Astrocyte of the cerebellum (primary cell): ENCODE measurements at regions not wholly inside any gene's neighbourhood (a gene's known extent, or its start where the extent isn't known, plus 50 kb on each side); places are given as distances from the start of the nearest gene placed in this dataset.

ENCODE experiments used
- DNase-seq: peaks from one replicate; pipeline ENCODE4 v3.0.0-alpha.2; 2011; ENCODE audit warnings: low read depth
- H3K4me3 ChIP-seq: 2 replicates; pipeline ENCODE4 v1.5.1; 2011; ENCODE audit warnings: mild to moderate bottlenecking, low read depth, low read length, moderate library complexity
- CTCF ChIP-seq: IDR thresholded peaks from 2 replicates; pipeline ENCODE4 v1.5.1; 2012; ENCODE audit warnings: low read length, low read depth, moderate library complexity, mild to moderate bottlenecking; ENCODE audit errors: missing control alignments
- in situ Hi-C: cut with HindIII; loops from 2 replicates; pipeline ENCODE4 v1.10.0; 2017; ENCODE audit warnings: low sequenced_read_pairs

DNA sequence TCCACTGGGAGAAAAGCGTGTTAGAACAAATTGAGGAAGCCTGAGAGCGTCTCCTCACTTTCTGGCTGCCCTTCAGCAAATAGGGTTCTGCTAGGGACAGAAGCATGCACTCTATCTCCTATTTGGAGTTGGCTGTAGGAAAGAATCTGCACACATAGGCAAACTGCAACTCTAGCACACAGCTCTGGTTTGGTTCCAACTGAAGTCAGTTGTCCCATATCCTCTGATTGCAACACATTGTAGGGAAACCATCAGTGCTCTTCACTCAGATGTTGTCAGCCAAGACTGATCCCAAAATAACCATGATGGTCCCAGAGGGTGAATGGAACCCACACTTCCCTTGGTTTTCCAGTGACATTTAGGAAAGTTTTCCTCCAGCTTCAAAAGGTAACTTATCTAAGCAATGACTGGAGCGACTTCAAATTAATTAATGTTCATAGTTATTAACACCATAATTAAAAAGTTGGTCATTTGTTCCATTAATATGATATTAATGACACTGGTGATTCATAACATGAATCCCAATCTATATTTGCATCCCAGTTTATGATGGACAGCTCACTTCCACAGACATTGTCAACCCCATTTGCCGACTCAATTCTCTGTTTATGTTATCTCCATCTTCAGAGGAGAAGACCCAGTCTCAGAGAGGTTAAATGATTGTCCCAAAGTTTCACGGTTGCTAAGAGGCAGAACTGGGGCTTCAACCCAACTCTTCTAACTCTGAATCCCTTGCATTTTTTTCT, 136.7 kb upstream of the ZNF462 start:
- no peak for TF ChIP-seq CTCF
- in situ Hi-C loops, result no loop called here
- no peak for DNase-seq
- H3K4me3 ChIP-seq, result no peak overlapping the region

DNA sequence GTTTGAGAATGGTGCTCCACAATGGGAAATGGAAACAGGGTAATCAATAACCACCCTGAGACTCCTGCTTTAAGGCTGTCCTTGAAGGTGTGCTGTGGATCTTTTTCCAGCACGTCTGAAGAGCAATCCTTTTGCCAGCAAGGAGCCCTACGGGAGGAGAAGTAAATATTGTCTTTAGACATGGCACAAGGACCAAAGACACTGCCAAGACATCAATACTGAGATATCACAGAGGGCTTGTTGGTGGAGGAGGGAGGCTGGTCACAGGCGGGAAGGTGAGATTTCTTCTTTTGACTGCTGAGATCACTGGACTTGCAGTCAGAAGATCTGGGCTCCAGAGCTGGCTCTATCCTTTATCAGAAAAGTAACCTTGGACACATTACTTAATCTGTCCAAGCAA, 135.0 kb upstream of the ZNF462 start:
- in situ Hi-C loops, result no loop called here
- no peak for DNase-seq
- no peak for TF ChIP-seq CTCF
- no peak overlapping the region for H3K4me3 ChIP-seq

DNA sequence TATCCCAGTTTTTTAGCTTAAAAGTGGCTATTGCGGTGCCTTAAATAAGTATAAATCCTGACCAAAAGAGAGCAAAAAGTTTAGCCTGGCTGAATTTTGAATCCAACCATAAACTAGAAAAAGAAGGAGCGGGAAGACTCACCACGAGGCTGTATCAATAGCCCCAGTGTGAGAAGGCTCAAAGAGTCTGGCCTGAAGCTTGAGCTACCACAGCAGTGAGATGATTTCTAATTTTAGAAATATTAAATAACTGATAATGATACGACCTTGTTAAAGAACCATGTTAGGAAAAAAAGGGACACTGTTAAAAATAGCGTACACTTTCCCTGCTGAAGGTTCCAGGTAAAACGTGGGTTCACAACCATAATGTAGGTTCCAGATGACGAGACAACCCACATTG, 134.1 kb upstream of the ZNF462 start:
- no peak overlapping the region for H3K4me3 ChIP-seq
- no peak for DNase-seq
- TF ChIP-seq CTCF, result no peak
- in situ Hi-C loops, result no loop called here

- no peak overlapping the region for H3K4me3 ChIP-seq
- in situ Hi-C loops, result no loop called here
- DNase-seq, result no peak
- no peak for TF ChIP-seq CTCF
Measured at GRCh38 chr9:106731910-106732309, 131.1 kb upstream of the ZNF462 start.

DNA sequence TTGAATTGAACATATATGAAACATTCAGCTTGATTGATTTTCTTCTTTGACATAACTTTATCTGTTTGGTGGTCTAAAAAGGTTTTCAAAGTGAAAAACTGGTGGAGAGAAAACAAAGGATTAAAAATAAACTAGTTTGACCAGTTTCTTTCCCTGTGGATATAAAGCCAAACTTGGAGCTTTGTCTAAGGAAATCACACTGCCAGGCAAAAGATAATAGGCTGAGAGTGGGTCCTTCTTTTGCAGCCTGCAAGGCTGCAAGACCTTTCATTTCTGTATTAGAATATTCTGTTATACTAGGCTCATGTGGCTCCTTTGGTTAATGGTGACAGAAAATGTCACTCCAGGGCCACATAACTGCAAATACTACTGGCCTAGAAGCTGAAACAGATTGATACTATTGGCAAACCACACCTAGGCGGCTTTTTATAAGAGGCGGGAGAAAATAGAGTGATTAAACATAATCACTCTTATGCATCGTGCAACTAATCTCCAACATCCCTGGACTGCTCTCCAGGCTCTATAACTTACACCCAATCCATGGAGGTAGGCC, 129.1 kb upstream of the ZNF462 start:
- in situ Hi-C loops, result no loop called here
- TF ChIP-seq CTCF, result no peak
- no peak overlapping the region for H3K4me3 ChIP-seq
- no peak for DNase-seq

DNA sequence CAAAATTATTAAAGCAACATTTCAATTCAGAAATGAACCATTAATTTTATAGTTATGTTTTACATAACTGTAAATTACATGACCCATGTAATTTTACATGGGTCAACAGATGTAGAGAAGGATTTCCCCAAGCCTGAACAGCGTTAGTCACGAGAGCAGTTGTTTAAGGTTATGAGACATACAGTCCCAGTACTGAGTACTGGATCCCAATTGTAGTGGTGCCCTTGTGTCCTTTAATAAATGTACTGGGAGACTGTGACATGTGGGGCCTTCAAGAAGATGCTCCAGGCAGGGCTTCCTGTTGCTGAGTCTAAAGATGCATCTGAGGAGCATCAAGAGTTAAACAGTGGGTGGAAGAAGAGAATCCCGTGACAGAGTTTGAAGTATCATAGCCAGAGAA, 125.5 kb upstream of the ZNF462 start:
- in situ Hi-C loops, result no loop called here
- TF ChIP-seq CTCF, result no peak

More for the DNA sequence above, 125.5 kb upstream of the ZNF462 start:
- H3K4me3 ChIP-seq, result no peak overlapping the region
- DNase-seq, result no peak
